HG03558 (cell line): ENCODE measurements at regions not wholly inside any gene's neighbourhood (a gene's known extent, or its start where the extent isn't known, plus 50 kb on each side); places are given as distances from the start of the nearest gene placed in this dataset.
"Not testable (repeated sequence)": the region's sequence is repeated elsewhere in the genome, so short reads cannot be mapped to it uniquely, and the experiment has no call there.

ENCODE experiments used
- ATAC-seq: cut with Tn5 transposase; IDR thresholded peaks from one replicate; pipeline ENCODE4 v1.9.1; 2021; ENCODE audit warnings: moderate number of reproducible peaks; ENCODE audit not compliant: unreplicated experiment; ENCODE audit errors: extremely low read depth

DNA sequence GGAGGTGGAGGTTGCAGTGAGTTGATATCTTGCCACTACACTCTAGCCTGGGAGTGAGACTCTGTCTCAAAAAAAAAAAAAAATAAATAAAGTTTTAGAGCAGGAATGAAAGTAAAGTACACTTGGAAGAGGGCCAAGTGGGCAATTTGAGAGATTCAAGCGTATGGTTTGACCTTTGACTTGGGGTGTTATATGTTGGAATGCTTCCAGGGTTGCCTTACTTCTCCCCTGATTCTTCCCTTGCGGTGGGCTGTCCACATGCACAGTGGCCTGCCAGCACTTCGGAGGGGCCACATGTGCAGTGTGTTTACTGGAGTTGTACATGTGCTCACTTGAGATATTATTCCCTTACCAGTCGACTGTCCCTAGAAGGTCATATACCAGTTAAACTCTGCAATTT lies 295.5 kb upstream of the PROX1 start:
- ATAC-seq = no peak

DNA sequence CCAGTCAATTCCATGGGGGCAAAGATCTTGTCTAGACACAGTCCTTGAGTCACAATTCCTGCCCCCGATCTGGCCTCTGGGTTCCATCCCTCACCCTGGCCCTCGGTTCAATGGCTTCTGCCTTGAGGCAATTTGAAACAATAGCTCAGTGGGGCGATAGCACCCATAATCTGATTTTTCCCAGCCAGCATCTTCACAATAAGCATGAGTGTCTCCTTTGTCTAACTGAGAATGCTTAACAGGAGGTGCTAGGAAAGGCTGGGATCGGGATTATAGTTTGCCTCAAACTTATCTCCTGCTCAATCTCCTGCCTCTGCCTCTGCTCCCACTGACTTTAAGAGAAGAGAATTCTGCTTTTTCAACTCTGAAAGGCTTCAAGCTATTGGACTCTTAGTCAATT lies 293.9 kb upstream of the PROX1 start:
- ATAC-seq = no peak

DNA sequence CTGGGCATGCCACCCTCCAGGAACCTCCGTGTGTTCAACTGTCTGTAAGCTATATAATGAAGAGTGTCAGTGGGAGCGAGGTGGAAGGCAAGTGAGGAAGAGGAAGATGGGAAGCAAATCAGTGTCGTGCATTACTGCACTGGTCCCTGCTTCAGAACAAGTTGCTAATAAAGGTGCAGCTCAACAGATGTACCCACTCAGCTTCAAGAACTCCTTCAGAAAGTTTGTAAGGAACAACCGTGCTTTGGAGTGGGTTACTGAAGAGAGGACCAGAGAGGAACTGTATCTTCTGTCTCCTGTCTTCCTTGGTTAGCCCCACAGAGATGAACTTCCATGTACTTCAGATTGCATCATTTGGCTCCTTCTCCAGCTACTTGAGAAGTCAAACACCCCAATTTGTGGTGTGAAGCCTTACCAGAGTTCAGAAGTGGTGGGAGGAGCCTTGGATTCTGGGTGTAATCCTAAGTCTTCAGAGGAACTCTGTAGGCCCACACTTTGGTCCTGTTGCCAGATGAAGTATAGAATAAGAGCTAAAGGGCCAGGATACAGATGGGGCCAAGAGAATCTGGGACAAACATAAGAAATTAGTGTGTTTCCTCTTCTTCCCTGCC lies 290.5 kb upstream of the PROX1 start:
- no peak for ATAC-seq

DNA sequence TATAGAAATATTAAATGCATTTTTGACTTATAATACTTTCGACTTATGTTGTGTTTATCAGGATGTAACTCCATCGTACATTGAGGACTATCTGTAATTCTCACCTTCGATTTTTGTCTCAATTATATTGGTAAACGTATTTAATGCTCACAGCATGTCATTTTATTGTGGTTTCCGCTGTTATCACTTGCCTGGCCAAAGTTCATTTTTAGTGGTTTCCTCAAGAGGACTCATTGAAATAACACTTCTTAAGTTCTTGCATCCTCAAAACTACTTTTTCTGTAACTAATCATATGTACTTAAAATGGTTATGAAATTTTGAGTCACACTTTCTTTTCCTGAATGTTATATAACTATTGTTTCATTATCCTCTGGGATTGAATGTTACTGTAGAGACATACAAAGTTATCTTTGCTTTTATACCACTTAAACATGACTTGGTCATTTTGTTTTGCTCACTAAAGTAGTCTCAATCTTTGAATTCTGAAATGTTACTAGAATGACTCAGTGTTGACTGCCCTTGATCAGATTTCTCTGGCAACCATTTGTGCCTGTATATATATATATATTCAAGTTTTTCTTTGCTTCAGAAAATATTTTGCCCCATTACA lies 289.6 kb upstream of the PROX1 start:
- no peak for ATAC-seq

DNA sequence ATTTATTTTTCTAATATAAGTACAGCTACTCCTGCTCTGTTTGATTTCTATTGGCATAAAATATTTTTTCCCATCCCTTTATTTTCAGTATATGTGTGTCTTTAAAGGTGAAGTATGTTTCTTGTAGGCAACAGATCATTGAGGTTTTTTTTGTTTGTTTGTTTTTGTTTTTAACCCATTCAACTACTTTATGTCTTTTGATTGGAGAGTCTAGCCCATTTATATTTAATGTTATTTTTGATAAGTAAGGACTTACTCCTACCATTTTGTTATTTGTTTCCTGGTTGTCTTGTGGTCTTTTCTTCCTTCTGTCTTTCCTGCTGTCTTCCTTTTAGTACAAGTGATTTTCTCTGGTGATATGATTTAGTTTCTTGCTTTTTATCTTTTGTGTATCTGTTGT lies 285.1 kb upstream of the PROX1 start:
- no peak for ATAC-seq

DNA sequence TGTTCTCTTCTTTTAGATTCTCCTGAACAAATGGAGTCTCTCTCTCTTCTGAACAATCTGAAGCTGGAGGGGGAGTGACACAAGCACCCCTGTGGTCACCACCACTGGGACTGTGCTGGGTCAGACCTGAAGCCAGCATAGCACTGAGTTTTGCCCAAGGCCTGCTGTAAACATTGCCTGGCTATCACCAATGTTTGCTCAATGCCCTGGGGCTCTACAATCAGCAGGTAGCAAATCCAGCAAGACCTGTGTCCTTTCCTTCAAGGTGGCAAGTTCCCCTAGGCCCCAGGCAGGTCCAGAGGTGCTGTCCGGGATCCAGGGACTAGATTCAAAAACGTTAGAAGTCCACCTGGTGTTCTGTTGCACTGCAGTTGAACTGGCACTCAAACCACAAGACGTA lies 282.8 kb upstream of the PROX1 start:
- no peak for ATAC-seq

DNA sequence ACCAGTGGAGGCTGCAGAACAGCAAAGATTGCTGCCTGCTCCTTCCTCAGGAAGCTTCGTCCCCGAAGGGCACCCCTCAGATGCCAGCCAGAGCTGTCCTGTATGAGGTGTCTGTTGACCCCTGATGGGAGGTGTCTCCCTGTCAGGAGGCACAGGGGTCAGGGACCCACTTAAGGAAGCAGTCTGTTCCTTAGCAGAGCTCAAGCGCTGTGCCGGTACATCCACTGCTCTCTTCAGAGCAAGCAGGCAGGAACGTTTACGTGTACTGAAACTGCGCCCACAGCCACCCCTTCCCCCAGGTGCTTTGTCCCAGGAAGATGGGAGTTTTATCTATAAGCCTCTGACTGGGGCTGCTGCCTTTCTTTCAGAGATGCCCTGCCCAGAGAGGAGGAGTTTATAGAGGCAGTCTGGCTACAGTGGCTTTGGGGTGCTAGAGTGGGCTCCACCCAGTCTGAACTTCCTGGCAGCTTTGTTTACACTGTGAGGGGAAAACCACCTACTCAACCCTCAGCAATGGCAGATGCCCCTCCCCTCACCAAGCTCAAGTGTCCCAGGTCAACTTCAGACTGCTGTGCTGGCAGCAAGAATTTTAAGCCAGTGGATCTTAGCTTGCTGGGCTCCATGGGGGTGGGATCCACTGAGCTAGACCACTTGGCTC lies 275.8 kb upstream of the PROX1 start:
- not testable (repeated sequence) for ATAC-seq

DNA sequence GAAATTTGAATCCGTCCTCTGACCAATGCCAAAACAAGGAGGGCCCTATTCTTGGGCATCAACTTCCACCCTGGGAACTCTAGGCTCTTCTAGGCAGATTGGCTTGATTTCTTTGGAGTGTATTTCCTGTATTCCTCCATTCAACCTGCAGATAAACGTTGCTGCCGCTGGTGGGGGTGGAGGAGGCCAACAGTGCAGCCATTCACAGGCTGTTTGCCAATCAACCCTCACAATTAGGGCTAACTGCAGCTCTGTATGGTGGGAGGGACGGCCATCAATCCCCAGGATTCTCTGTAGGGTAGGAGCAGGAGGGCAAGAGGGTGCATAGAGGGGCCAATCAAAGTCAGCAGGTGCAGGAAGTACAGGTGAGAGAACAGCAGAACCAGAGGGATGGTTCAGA lies 273.1 kb upstream of the PROX1 start:
- no peak for ATAC-seq

DNA sequence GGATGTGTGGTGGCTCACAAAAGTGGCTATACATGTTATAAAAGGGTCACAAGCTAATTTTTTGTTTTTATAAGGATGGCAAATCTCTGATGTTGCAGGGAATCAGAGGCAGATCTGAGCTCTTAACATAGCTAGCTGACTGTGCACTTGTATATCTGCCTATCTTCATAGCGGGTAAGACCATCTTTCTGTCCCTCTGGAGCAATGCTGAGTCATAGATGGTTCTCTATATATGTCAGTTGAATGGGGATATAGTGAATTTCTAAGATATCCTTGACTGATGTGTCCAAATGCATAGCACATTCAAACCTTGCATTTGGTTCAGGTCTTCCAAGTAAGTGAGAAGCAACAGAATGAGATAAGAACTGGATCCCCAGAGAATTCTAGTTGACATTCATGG lies 272.6 kb upstream of the PROX1 start:
- no peak for ATAC-seq

DNA sequence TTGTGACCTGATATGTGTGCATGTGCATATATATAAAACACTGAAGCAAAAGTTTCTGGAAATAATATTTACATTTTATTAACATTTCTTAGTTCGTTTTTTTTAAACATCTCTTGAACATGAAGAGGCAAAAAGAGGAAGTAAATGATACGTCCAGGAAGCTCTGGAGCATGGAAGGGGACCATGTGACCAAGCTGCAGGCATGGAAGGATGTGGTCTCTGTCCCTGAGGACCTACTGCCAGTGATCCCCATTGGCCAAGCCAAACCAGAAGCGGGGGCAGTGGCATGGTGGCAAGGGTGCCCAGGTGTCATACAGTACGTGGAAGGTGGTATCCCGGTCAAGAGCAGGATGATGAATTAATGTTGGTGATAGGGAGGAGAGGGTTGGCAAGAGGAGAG lies 268.3 kb upstream of the PROX1 start:
- ATAC-seq = no peak

DNA sequence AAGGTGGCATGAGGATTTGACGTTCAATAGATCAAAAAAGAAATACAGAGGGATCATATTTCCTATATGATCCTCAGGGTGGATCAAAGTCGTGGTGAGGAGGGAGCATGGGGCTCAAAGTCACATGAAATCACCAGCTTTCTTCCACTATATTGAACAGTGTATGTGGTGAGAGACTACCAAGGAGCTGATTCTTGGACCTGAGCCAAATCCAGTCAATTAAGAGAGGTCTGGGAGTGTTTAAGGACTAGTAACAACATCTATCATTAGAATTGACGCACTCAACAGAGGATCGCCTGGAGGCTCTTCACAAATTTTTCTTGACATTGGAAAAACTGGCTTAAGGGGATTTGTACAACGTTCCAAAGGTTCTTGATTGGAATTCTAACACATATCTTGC lies 267.7 kb upstream of the PROX1 start:
- ATAC-seq = no peak

DNA sequence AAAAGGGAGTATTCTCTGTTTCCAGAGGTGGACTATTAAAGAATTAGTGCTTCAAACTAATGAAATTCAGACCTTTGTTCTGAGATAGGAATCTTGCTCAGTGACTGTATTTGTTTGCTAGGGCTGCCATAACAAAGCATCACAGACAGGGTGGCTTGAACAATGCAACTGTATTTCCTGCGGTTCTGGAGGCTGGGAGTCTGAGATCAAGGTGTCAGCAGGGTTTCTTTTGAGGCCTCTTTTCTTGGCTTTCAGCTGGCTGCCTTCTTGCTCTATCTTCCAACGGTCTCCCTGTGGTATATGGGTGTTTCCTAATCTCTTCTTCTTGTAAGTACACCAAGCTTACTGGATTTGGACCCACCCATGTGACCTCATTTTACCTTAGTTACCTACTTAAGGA lies 264.6 kb upstream of the PROX1 start:
- ATAC-seq = no peak

DNA sequence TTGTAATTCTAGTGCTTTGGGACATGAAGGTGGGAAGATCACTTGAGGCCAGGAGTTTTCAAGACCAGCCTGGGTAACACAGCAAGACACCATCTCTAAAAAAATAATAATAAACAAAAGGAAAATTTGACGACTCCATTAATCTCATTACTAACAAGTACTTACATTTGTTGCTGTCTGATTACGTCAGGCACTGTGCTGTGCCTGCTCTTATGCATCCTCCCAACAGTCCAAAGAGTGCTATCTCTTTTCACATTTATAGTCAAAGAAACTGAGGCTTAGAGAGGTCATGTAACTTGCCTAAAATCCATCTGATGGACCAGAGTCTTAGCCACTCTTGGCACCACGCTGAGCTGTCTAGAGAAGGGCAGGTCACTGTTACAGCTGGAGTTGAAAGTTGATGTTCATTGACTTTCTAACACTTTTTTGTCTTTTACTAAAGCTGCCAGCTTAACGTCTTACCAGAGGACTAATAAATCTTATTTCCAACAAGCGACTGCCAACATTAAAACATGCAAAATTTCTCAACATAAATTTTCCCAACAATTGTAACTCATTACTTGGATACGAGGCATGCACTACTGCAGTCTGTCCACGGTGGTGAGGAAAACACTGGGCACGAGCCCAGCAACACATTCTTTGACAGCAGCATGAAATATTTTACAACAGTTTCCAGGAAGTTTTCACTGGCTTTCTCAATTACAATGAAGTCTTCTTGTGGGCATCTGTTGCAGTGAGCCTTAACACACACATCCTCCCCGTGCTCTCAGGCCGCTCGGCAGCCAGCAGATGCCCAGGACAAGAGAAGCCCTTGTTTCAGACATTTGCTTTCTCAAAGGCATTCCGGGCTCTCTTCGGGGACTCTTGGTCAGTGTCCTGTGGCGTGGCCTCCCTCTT lies 262.9 kb upstream of the PROX1 start:
- ATAC-seq = no peak

DNA sequence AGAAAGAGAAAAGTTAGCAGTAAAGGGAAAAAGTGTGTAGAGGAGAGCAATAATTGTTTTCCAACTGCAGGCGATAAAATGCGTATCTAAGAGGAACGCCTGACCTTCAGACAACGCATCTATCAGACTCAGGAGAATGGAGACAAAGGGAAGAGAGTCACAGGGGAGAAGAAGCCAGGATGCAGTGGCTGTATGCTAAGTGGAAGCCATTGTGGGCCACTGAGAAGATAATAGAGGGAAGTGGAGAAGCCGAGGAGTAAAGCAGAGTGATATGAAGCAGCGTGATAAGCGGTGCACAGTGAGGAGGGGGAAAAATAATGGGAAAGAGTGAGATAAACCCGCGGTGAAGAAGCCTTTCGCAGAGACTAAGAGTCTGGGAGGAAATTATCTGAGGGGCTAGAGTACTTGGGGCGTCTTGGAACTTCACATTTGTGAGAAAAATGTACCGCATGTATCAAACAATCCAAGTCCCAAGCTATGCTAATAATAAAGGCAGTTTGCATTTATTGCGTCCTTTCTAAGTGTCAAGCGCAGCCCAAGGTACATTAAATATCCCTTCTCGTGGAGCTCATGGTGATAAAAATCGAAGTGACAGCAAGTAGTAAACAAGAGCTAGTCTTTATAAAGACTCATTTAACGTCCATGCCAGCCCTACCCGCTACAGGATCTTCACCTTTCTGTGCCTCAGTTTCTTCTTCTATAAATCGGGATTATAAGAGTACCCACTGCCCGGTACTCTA lies 259.8 kb upstream of the PROX1 start:
- ATAC-seq = no peak

DNA sequence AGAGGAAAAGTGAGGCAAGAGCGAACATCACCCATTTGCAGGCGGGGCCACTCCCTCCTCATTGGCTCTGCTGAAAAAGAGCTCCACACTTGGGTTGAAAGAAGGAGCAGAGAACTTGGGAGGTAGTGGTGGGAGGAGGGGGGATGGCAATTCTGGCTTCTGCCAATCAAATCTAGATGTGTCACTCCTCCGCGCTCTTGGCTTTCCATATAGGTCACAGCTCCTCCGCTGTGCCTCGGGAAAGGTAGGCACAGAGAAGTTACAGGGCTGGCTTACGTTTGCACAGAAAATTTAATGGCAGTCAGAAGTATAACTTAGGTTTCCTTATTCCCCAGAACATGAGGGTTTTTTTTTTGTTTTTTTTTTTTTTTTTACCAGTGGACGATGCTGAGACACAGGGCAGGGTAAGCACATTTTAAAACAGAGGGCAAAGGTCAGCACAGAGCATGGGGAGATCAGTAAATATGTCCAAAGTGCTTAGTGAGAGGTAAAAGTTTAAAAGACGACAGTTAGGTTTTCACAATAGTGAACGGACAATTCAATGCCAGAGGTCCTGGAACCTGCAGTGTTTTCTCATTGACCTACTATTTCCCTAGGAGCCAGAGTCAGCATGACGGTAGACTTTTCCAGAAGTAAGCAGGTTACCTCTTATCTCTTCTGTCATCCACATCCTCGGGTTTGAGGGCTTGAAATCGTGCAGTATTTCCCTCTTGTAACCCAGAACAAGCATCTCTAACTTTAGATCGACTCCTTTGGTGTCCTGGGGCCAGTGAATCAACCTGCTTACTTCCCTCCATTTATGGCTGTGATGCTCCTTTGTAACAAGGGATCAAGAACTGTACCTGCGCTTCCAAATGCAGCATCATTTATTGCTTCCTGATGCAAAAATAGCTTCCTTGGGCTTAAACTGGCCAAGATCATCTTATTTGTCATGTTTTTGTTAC lies 258.9 kb upstream of the PROX1 start:
- no peak for ATAC-seq

DNA sequence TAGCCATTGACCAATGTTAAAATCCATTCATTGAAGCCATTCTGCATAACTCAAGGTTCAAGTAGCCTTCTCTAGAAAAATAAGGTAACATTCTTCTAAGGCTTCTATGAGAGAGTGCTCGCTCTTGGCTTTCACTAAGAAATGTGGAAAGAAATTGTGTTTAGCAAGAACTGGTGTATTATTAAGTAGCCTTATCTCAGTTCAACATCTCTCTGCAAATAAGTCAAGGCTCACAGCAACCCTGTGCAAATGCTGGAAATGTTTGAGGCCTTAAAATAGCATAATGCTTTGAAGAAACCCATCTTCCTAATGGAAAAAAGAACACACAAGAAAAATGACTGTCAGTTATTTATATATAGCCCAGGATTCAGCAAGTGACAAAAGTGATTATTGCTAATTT lies 254.1 kb upstream of the PROX1 start:
- ATAC-seq = no peak

DNA sequence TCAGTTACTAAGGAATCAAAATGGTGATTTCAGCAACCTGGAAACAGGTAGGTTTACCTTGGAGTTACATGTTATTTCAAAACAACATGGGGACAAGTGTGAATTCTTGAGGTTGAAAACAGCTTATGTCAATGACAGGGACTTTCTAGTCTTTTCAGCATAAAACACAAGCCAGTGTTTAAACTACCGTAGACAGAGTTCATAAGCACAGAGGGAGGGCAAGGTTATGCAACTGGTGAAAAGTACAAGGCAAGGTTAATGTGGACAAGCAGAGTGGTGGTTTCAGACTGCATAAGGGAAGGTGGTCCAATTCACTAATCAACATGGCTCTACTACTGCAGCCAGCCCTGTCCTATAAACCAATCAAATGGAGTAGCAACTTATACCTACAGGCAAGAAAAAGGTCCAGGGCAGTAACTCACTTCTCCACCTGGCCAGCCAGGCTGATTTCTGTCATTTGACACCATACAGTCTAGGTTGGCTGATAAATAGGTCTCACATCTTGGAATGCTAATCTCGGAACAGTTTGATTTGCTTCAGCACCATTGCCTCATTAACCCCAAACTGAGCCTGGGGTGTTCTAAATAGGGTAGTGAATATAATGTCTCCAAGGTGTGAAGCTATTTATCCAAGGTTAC lies 250.3 kb upstream of the PROX1 start:
- ATAC-seq = no peak

DNA sequence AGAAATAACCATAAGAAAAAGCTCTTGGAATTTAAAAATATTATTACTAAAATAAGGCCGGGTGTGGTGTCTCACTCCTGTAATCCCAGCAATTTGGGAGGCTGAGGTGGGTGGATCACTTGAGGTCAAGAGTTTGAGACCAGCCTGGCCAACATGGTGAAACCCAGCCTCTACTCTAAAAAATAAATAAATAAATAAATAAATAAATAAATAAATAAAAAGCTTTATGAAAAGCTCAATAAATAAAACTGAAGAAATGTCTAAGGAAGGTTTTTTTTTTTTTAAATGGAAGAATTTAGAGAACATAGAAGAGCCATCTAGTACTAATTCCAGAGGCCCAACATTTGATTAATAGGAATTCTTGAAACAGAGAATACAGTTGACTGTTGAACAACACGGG lies 249.1 kb upstream of the PROX1 start:
- no peak for ATAC-seq

DNA sequence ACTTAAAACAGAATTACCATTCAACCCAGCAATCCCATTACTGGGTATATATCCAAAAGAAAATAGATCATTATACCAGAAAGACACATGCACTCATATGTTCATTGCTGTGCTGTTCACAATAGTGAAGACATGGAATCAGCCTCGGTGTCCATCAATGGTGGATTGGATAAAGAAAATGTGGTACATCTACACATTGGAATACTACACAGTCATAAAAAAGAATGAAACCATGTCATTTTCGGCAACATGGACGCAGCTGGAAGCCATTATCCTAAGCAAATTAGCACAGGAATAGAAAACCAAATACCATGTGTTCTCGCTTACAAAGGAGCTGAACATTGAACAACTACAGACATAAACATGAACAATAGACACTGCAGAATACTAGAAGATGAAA lies 244.8 kb upstream of the PROX1 start:
- no peak for ATAC-seq
